ENCODE measurements at regions not wholly inside any gene's neighbourhood (a gene's known extent, or its start where the extent isn't known, plus 50 kb on each side); places are given as distances from the start of the nearest gene placed in this dataset.
A peak's percentile ranks its signal among the peaks of the same experiment; 100 is the strongest.

DNA sequence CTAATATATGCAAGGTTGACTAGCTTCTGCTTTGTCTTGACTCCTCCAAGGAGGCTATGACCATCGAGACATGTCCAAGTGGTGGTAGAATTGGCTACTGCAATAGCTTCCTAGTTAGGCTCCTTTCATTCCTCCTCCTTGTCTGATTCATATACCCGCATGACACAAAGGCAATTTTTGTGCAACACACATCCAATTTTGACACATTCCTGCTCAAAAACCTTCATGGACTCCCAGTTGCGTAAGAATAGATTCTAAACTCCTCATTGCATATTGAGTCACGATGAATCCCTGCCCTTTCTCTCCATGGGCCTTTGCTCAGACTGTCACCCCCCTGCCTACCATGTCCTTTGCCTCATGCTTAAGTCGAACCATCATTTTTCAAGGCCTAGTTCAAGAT, 344.5 kb downstream of the ACTL7B start:
- peak; percentile 35; the same call in 1 of the 3 replicates for ATAC-seq (ENCODE audit: low read depth)
- no peaks in the 10 kb centered on the region for H3K9me3 ChIP-seq (ENCODE audit: severe bottlenecking)

DNA sequence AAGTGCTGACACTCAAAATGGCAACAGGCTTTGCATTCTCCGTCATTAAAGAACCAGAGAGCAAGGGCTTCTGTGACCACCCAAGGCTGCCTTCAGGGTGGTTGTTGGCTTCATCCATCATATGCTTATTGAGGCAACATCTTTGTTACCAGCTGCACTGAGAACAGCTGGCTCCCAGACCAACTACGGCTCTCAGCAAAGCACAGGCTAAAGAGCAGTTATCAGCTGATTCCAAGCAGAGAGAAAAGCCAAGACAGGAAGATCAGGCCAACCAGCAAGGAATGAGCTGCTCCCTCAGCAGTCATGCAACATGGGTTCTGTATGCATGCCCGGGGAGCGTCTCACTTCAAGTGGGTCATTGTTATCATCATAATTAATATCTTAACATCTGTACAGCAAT, 358.9 kb downstream of the ACTL7B start:
- TF ChIP-seq, protein P1, sequence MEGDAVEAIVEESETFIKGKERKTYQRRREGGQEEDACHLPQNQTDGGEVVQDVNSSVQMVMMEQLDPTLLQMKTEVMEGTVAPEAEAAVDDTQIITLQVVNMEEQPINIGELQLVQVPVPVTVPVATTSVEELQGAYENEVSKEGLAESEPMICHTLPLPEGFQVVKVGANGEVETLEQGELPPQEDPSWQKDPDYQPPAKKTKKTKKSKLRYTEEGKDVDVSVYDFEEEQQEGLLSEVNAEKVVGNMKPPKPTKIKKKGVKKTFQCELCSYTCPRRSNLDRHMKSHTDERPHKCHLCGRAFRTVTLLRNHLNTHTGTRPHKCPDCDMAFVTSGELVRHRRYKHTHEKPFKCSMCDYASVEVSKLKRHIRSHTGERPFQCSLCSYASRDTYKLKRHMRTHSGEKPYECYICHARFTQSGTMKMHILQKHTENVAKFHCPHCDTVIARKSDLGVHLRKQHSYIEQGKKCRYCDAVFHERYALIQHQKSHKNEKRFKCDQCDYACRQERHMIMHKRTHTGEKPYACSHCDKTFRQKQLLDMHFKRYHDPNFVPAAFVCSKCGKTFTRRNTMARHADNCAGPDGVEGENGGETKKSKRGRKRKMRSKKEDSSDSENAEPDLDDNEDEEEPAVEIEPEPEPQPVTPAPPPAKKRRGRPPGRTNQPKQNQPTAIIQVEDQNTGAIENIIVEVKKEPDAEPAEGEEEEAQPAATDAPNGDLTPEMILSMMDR (IDR thresholded peaks at IDR 0.05; ENCODE audit: poor library complexity, severe bottlenecking) = no peak
- DNase-seq (ENCODE audit: low spot score) = no peak
- Histone ChIP-seq H3K4me1 (ENCODE audit: insufficient read depth, poor library complexity, severe bottlenecking) (no peaks in the 10 kb centered on the region), H3K9me3 (ENCODE audit: severe bottlenecking) (no peaks in the 10 kb centered on the region), H3K36me3 (ENCODE audit: low read depth) (no peaks in the 10 kb centered on the region), H3K4me3 (ENCODE audit: severe bottlenecking) (no peak overlapping the region), H3K27ac (ENCODE audit: poor library complexity, severe bottlenecking) (no peak overlapping the region), H3K27me3 (ENCODE audit: insufficient read depth, poor library complexity, severe bottlenecking) (no peaks in the 10 kb centered on the region)
- ATAC-seq (ENCODE audit: low read depth) = no peak

More for the DNA sequence above, 344.5 kb downstream of the ACTL7B start:
- Histone ChIP-seq H3K36me3 (ENCODE audit: low read depth) (no peaks in the 10 kb centered on the region), H3K27ac (ENCODE audit: poor library complexity, severe bottlenecking) (no peak overlapping the region), H3K4me1 (ENCODE audit: insufficient read depth, poor library complexity, severe bottlenecking) (no peaks in the 10 kb centered on the region), H3K27me3 (ENCODE audit: insufficient read depth, poor library complexity, severe bottlenecking) (no peaks in the 10 kb centered on the region), H3K4me3 (ENCODE audit: severe bottlenecking) (no peak overlapping the region)
- no peak for DNase-seq (ENCODE audit: low spot score)
- TF ChIP-seq, protein P1 (IDR thresholded peaks at IDR 0.05; ENCODE audit: poor library complexity, severe bottlenecking) = no peak

DNA sequence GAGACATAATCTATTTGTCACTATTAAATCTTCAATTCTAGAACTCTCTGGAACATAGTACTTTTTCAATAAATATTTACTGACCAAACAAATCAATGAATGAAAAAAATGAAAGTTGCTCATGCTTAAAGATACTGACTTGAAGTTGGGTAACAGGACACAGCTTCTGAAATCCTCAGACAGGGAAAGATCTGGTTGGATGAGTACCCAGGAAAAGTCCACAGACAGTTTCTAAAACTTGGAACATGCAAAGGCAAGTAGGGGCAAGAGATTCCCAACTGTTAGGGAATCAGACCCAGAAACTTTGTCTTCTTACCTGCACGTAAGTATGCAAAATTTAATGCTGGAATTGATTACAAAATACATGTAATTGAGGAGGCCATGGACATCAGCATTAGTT, 366.2 kb downstream of the ACTL7B start:
- TF ChIP-seq, protein P1 (IDR thresholded peaks at IDR 0.05; ENCODE audit: poor library complexity, severe bottlenecking) = no peak
- ATAC-seq (ENCODE audit: low read depth) (no peak), DNase-seq (ENCODE audit: low spot score) (no peak)
- Histone ChIP-seq H3K4me1 (ENCODE audit: insufficient read depth, poor library complexity, severe bottlenecking) (peaks cover 5% of the 10 kb centered on the region), H3K27ac (ENCODE audit: poor library complexity, severe bottlenecking) (no peak overlapping the region), H3K4me3 (ENCODE audit: severe bottlenecking) (no peak overlapping the region), H3K9me3 (ENCODE audit: severe bottlenecking) (no peaks in the 10 kb centered on the region), H3K27me3 (ENCODE audit: insufficient read depth, poor library complexity, severe bottlenecking) (no peaks in the 10 kb centered on the region), H3K36me3 (ENCODE audit: low read depth) (no peaks in the 10 kb centered on the region)

DNA sequence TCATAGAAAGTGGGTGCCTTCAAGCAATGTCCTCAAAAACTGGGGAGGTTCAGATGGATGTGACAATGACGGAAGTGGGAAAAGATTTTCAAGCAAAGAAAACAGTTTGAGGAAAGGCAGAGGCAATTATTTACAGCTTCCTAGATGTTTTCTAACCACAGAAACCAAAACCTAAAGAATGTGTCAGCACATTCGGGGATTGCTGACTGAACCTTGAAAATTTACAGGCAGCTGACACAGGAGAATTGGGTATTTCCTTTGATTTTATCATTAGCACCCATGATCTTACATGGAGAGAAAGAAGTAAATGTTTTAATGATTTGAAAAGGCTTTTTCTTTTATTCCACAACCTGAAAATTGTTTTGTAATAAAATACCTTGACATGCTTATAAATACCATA, 369.0 kb downstream of the ACTL7B start:
- Histone ChIP-seq H3K27ac (ENCODE audit: poor library complexity, severe bottlenecking) (no peak overlapping the region), H3K4me1 (ENCODE audit: insufficient read depth, poor library complexity, severe bottlenecking) (peaks cover 13% of the 10 kb centered on the region), H3K4me3 (ENCODE audit: severe bottlenecking) (no peak overlapping the region), H3K9me3 (ENCODE audit: severe bottlenecking) (no peaks in the 10 kb centered on the region), H3K27me3 (ENCODE audit: insufficient read depth, poor library complexity, severe bottlenecking) (no peaks in the 10 kb centered on the region), H3K36me3 (ENCODE audit: low read depth) (no peaks in the 10 kb centered on the region)
- ATAC-seq (ENCODE audit: low read depth) = no peak
- TF ChIP-seq, protein P1 (IDR thresholded peaks at IDR 0.05; ENCODE audit: poor library complexity, severe bottlenecking) = no peak
- DNase-seq (ENCODE audit: low spot score) = no peak

DNA sequence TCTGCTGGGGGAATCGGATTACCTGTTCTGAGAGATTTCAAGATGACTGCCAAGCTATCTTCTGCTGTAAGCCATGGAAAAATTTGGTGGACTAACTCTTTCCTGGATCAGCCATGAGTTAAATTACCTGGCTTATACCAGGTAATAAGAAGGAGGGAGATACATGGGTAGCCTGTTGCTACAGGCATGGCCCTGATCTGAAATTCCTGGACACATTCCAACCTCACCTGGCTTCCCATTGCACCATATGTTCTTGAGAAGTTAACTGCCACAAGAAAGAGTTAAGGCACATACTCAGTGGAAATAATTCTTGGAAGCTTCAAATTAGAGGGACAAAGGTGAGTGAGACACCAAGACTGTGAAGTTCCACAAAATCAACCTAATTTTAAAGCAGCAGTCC, 371.3 kb downstream of the ACTL7B start:
- TF ChIP-seq, protein P1 (IDR thresholded peaks at IDR 0.05; ENCODE audit: poor library complexity, severe bottlenecking) = no peak
- no peak overlapping the region for H3K27ac ChIP-seq (ENCODE audit: poor library complexity, severe bottlenecking)
- peaks cover 17% of the 10 kb centered on the region for H3K4me1 ChIP-seq (ENCODE audit: insufficient read depth, poor library complexity, severe bottlenecking)
- no peaks in the 10 kb centered on the region for H3K36me3 ChIP-seq (ENCODE audit: low read depth)
- H3K4me3 ChIP-seq (ENCODE audit: severe bottlenecking) = no peak overlapping the region
- H3K9me3 ChIP-seq (ENCODE audit: severe bottlenecking) = no peaks in the 10 kb centered on the region
- H3K27me3 ChIP-seq (ENCODE audit: insufficient read depth, poor library complexity, severe bottlenecking) = no peaks in the 10 kb centered on the region
- DNase-seq (ENCODE audit: low spot score) (no peak), ATAC-seq (ENCODE audit: low read depth) (peak; percentile 60)

All from RWPE2 (cell line).